Endothelial cell of umbilical vein (primary cell): ENCODE measurements at regions not wholly inside any gene's neighbourhood (a gene's known extent, or its start where the extent isn't known, plus 50 kb on each side); places are given as distances from the start of the nearest gene placed in this dataset.

ENCODE experiments used
- BruUV-seq: library from RNA; stranded (reverse); fragments of 400-500 nt; replicated peaks from 2 replicates; lab custom pipeline; 2021; lab: Mats Ljungman, UMichigan
- CTCF ChIA-PET: fragments of 300-600, 350-600 bp; sonication (Branson Sonifier 250); formaldehyde crosslinking; loops from one replicate; lab custom pipeline; 2021; ENCODE audit warnings: antibody characterized with exemption, inconsistent platforms; lab: Charles Lee
- POLR2A ChIA-PET: fragments of 300-600, 350-600 bp; sonication (Branson Sonifier 250); formaldehyde crosslinking; loops from one replicate; lab custom pipeline; 2021; ENCODE audit warnings: antibody characterized with exemption, inconsistent platforms; lab: Charles Lee
- DNase-seq: peaks from one replicate; pipeline ENCODE4 v3.0.0-alpha.2; 2011; ENCODE audit warnings: low read depth, low spot score
- FAIRE-seq: peaks from 2 replicates; lab custom pipeline; 2011; peaks lifted over from hg19 to GRCh38; lab: Jason Lieb, UNC
- H2AFZ ChIP-seq: 2 replicates; pipeline ENCODE4 v1.6.0; 2012; ENCODE audit warnings: low read depth, low read length, control low read depth, inconsistent platforms
- H3K27ac ChIP-seq: 2 replicates; pipeline ENCODE4 v1.5.1; 2011; ENCODE audit warnings: low read depth, mild to moderate bottlenecking, control low read depth, low read length, moderate library complexity; ENCODE audit not compliant: insufficient read depth
- H3K27me3 ChIP-seq, 2 experiments: 2 replicates each; pipeline versions ENCODE4 v1.6.0 to v1.6.1; 2011; ENCODE audit warnings: low read length in 2 of 2, mixed read lengths in 1 of 2; ENCODE audit not compliant: control insufficient read depth in 2 of 2, insufficient read depth in 2 of 2
- H3K36me3 ChIP-seq, 2 experiments: 2 replicates in 1 of 2; 3 replicates in 1 of 2; pipeline ENCODE4 v1.5.1; 2011; ENCODE audit warnings: low read length in 2 of 2, mild to moderate bottlenecking in 1 of 2, moderate library complexity in 1 of 2; ENCODE audit not compliant: control insufficient read depth in 2 of 2, insufficient read depth in 2 of 2; ENCODE audit errors: extremely low read depth in 1 of 2
- H3K4me1 ChIP-seq: 3 replicates; pipeline ENCODE4 v1.5.1; 2011; ENCODE audit warnings: mild to moderate bottlenecking, low read length; ENCODE audit not compliant: control insufficient read depth, insufficient read depth; ENCODE audit errors: extremely low read depth
- H3K4me2 ChIP-seq: 2 replicates; pipeline ENCODE4 v1.6.1; 2011; ENCODE audit warnings: low read length, control low read depth, mixed read lengths; ENCODE audit not compliant: insufficient read depth
- H3K4me3 ChIP-seq, 3 experiments: fragments of 200-600 bp in 1 of 3; sonication (generic), shearing (Covaris generic) in 1 of 3; replicated peaks in 1 of 3; 2 replicates each; pipeline ENCODE4 v1.5.1; 2011 to 2016; ENCODE audit warnings: control low read depth in 3 of 3, low read length in 3 of 3, mild to moderate bottlenecking in 2 of 3, inconsistent platforms in 1 of 3, low read depth in 1 of 3, moderate library complexity in 1 of 3; ENCODE audit not compliant: insufficient read depth in 1 of 3
- H3K79me2 ChIP-seq: 2 replicates; pipeline ENCODE4 v1.6.0; 2012; ENCODE audit warnings: low read length, inconsistent platforms; ENCODE audit not compliant: control insufficient read depth, insufficient read depth
- H3K9ac ChIP-seq: replicated peaks from 2 replicates; pipeline ENCODE3; 2011; ENCODE audit warnings: low read length, control low read depth; ENCODE audit not compliant: insufficient read depth; ENCODE audit errors: extremely low read depth
- H3K9me1 ChIP-seq: replicated peaks from 3 replicates; pipeline ENCODE4 v1.6.0; 2011; ENCODE audit warnings: mild to moderate bottlenecking, low read length; ENCODE audit not compliant: control insufficient read depth, insufficient read depth; ENCODE audit errors: extremely low read depth
- H3K9me3 ChIP-seq: replicated peaks from 2 replicates; pipeline ENCODE4 v1.5.1; 2012; ENCODE audit warnings: low read length, inconsistent platforms; ENCODE audit not compliant: control insufficient read depth, insufficient read depth
- H4K20me1 ChIP-seq: replicated peaks from 2 replicates; pipeline ENCODE3; 2011; ENCODE audit warnings: mild to moderate bottlenecking, low read length; ENCODE audit not compliant: control insufficient read depth, insufficient read depth; ENCODE audit errors: extremely low read depth
- CTCF ChIP-seq, 2 donors: IDR thresholded peaks; 1 replicate in 1 of 2; 2 replicates in 1 of 2; pipeline ENCODE4 v1.5.1; 2011; ENCODE audit warnings: low read length in 2 of 2, mild to moderate bottlenecking in 2 of 2, moderate library complexity in 2 of 2, control low read depth in 1 of 2, inconsistent platforms in 1 of 2, low read depth in 1 of 2; ENCODE audit not compliant: insufficient read depth in 1 of 2; ENCODE audit errors: extremely low read depth in 1 of 2
- EZH2 ChIP-seq: IDR thresholded peaks from 2 replicates; pipeline ENCODE4 v1.6.1; 2012; ENCODE audit warnings: borderline replicate concordance, low read depth, mild to moderate bottlenecking, moderate library complexity, low read length, inconsistent platforms; ENCODE audit not compliant: severe bottlenecking
- GATA2 ChIP-seq: IDR thresholded peaks from 2 replicates; pipeline ENCODE4 v1.7.0; 2011; ENCODE audit warnings: low read depth, mild to moderate bottlenecking, moderate library complexity, mixed read lengths, low read length; ENCODE audit not compliant: insufficient read length, insufficient read depth
- JUN ChIP-seq: IDR thresholded peaks from 2 replicates; pipeline ENCODE4 v1.6.1; 2011; ENCODE audit warnings: borderline replicate concordance, low read depth; ENCODE audit not compliant: insufficient read length, insufficient read depth
- MAX ChIP-seq: IDR thresholded peaks from 2 replicates; pipeline ENCODE4 v1.6.1; 2011; ENCODE audit not compliant: insufficient read depth, insufficient read length
- POLR2A ChIP-seq: IDR thresholded peaks from 2 replicates; pipeline ENCODE4 v1.6.1; 2012; ENCODE audit warnings: low read depth, mild to moderate bottlenecking, control low read depth, low read length
- POLR2AphosphoS5 ChIP-seq: IDR thresholded peaks from 2 replicates; pipeline ENCODE4 v1.6.1; 2012; ENCODE audit warnings: low read depth, mild to moderate bottlenecking, control low read depth, low read length, moderate library complexity; ENCODE audit not compliant: insufficient read depth
- dilution Hi-C: fragments of 300-500 bp; cut with MboI; formaldehyde crosslinking; loops from one replicate; pipeline ENCODE4 v1.15.0; 2019; ENCODE audit warnings: low sequenced_read_pairs; ENCODE audit not compliant: extremely low pct_ligation_motif_present
- intact Hi-C: fragments of 100-400 bp; cut with micrococcal nuclease; formaldehyde crosslinking; loops from one replicate; pipeline ENCODE4 v1.10.0; 2022

DNA sequence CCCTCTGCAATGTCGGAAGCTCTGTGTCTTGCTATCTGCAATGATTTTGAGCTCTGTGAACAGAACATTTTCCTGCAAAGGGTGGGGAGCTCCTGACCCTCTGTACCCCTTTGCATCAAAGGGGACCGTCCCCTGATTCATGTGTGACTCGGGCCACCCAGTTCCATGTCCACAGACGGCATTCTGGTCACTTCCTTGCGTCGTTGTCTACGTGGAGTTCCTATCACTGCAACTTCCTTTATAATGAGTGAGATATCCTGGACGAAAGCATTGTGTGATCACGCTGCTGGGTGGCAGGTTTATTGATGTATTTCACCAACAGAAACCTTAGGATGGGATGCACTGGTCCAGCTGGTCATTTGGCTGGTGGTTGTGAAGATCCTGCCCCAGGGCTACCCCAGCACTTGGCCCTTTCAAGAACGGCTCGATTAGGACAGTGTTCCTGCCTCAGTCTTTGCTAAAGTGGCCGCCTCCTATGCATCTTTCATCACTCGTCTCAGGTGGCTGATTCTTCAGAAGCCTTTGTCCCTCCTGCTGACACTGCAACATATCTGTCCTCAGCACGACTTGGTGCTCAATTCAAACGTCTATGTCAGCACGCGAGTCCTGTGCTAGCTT is 202.7 kb downstream of the ACKR3 start:
- Histone ChIP-seq H3K4me3 (no peak overlapping the region), H3K4me2 (no peak overlapping the region), H4K20me1 (no peaks in the 10 kb centered on the region), H3K36me3 (no peaks in the 10 kb centered on the region), H3K9ac (no peak overlapping the region), H2AFZ (no peak overlapping the region), H3K9me3 (no peaks in the 10 kb centered on the region), H3K79me2 (no peaks in the 10 kb centered on the region), H3K9me1 (no peaks in the 10 kb centered on the region), H3K4me1 (peaks cover 9% of the 10 kb centered on the region), H3K27ac (no peak overlapping the region), H3K27me3 (no peaks in the 10 kb centered on the region)
- CTCF ChIA-PET: interaction anchor here (1.8 kb wide), 1 partner anchor 10 kb away, joined by 3 read pairs; no protein-coding TSS in a partner anchor
- dilution Hi-C loops (no loop called here), intact Hi-C loops (no loop called here)
- FAIRE-seq (no peak), DNase-seq (no peak)
- POLR2A ChIA-PET: no interaction called here
- no TSS peak for BruUV-seq
- TF ChIP-seq MAX: no peak
- no peak for TF ChIP-seq JUN
- no peak for TF ChIP-seq POLR2AphosphoS5
- TF ChIP-seq EZH2: no peak
- TF ChIP-seq POLR2A: no peak
- TF ChIP-seq GATA2: no peak
- TF ChIP-seq CTCF (IDR thresholded peaks at IDR 0.05; ENCODE audit: extremely low read depth in 1 of 2, insufficient read depth in 1 of 2, low read depth in 1 of 2, low read length in 2 of 2): no peak
